IMR-90 (cell line): ENCODE measurements at regions not wholly inside any gene's neighbourhood (a gene's known extent, or its start where the extent isn't known, plus 50 kb on each side); places are given as distances from the start of the nearest gene placed in this dataset.

ENCODE experiments used
- ATAC-seq: fragments of 200-7000 bp; cut with Tn5 transposase; 2 replicates; pipeline ENCODE4 v1.9.1; 2020; ENCODE audit warnings: low read depth, mild to moderate bottlenecking, moderate library complexity
- BruUV-seq: library from RNA; stranded (reverse); fragments of 400-500 nt; replicated peaks from 2 replicates; lab custom pipeline; 2021; lab: Mats Ljungman, UMichigan
- CTCF ChIA-PET: fragments of 300-600 bp; formaldehyde crosslinking; extraction: SDS; loops from one replicate; lab custom pipeline; 2021; ENCODE audit warnings: antibody characterized with exemption; lab: Yijun Ruan, JAX
- POLR2A ChIA-PET: fragments of 300-600 bp; sonication (Branson Sonifier 250); formaldehyde crosslinking; loops from one replicate; lab custom pipeline; 2022; ENCODE audit warnings: antibody characterized with exemption; ENCODE audit not compliant: unreplicated experiment; lab: Charles Lee
- DNase-seq: peaks from one replicate; pipeline ENCODE4 v3.0.0; 2013
- H2AFZ ChIP-seq: replicated peaks from 2 replicates; pipeline ENCODE3; 2013; ENCODE audit warnings: low read length, mild to moderate bottlenecking; ENCODE audit not compliant: poor library complexity
- H2AK5ac ChIP-seq: 2 replicates; pipeline ENCODE4 v1.6.1; 2013; ENCODE audit warnings: low read depth, low read length, inconsistent platforms
- H2AK9ac ChIP-seq: replicated peaks from 2 replicates; pipeline ENCODE3; 2013; ENCODE audit warnings: mild to moderate bottlenecking, low read depth, low read length, moderate library complexity; ENCODE audit not compliant: poor library complexity
- H2BK120ac ChIP-seq: 2 replicates; pipeline ENCODE4 v1.6.1; 2013; ENCODE audit warnings: low read depth, low read length, inconsistent platforms
- H2BK15ac ChIP-seq: 3 replicates; pipeline ENCODE4 v1.6.1; 2013; ENCODE audit warnings: low read depth, low read length, inconsistent platforms
- H2BK20ac ChIP-seq: 2 replicates; pipeline ENCODE4 v1.6.1; 2013; ENCODE audit warnings: low read depth, mild to moderate bottlenecking, inconsistent platforms, low read length, moderate library complexity
- H2BK5ac ChIP-seq: 2 replicates; pipeline ENCODE4 v1.6.1; 2013; ENCODE audit warnings: mild to moderate bottlenecking, low read depth, low read length, inconsistent platforms; ENCODE audit not compliant: poor library complexity, severe bottlenecking
- H3K14ac ChIP-seq: replicated peaks from 2 replicates; pipeline ENCODE4 v1.6.1; 2013; ENCODE audit warnings: low read depth, low read length, inconsistent platforms
- H3K18ac ChIP-seq: 2 replicates; pipeline ENCODE4 v1.6.1; 2013; ENCODE audit warnings: low read depth, low read length, control low read depth
- H3K23ac ChIP-seq: 2 replicates; pipeline ENCODE4 v1.6.1; 2013; ENCODE audit warnings: low read depth, low read length, inconsistent platforms
- H3K27ac ChIP-seq: 2 replicates; pipeline ENCODE4 v1.5.1; 2013; ENCODE audit warnings: mild to moderate bottlenecking, control low read depth, low read length; ENCODE audit not compliant: insufficient read depth
- H3K27me3 ChIP-seq: 2 replicates; pipeline ENCODE4 v1.6.1; 2013; ENCODE audit warnings: low read length; ENCODE audit not compliant: control insufficient read depth, insufficient read depth
- H3K36me3 ChIP-seq: 2 replicates; pipeline ENCODE4 v1.6.1; 2013; ENCODE audit warnings: low read length, mixed read lengths; ENCODE audit not compliant: control insufficient read depth, insufficient read depth
- H3K4ac ChIP-seq: 2 replicates; pipeline ENCODE4 v1.6.1; 2013; ENCODE audit warnings: low read depth, low read length, inconsistent platforms
- H3K4me1 ChIP-seq: 2 replicates; pipeline ENCODE4 v1.6.1; 2013; ENCODE audit warnings: low read length, mixed read lengths; ENCODE audit not compliant: control insufficient read depth, insufficient read depth
- H3K4me2 ChIP-seq: 2 replicates; pipeline ENCODE4 v1.6.1; 2013; ENCODE audit warnings: low read depth, mild to moderate bottlenecking, control low read depth, low read length, moderate library complexity
- H3K4me3 ChIP-seq: 2 replicates; pipeline ENCODE4 v1.5.1; 2013; ENCODE audit warnings: low read depth, mild to moderate bottlenecking, control low read depth, low read length, moderate library complexity; ENCODE audit not compliant: insufficient read depth
- H3K56ac ChIP-seq: 2 replicates; pipeline ENCODE4 v1.6.1; 2013; ENCODE audit warnings: low read length, inconsistent platforms; ENCODE audit not compliant: insufficient read depth; ENCODE audit errors: extremely low read depth
- H3K79me1 ChIP-seq, 2 experiments: 2 replicates each; pipeline ENCODE4 v1.6.1; 2013; ENCODE audit warnings: low read length in 2 of 2, inconsistent platforms in 1 of 2, low read depth in 1 of 2
- H3K9ac ChIP-seq: 2 replicates; pipeline ENCODE4 v1.6.1; 2013; ENCODE audit warnings: low read depth, low read length, control low read depth
- H3K9me1 ChIP-seq: 2 replicates; pipeline ENCODE4 v1.6.1; 2013; ENCODE audit warnings: low read length, inconsistent platforms; ENCODE audit not compliant: insufficient read depth
- H3K9me3 ChIP-seq: 2 replicates; pipeline ENCODE4 v1.6.1; 2013; ENCODE audit warnings: low read length; ENCODE audit not compliant: control insufficient read depth, insufficient read depth
- H4K20me1 ChIP-seq: 2 replicates; pipeline ENCODE4 v1.6.1; 2013; ENCODE audit warnings: low read length, inconsistent platforms; ENCODE audit not compliant: insufficient read depth
- H4K5ac ChIP-seq: 2 replicates; pipeline ENCODE4 v1.6.1; 2013; ENCODE audit warnings: mild to moderate bottlenecking, low read depth, low read length, control low read depth
- H4K8ac ChIP-seq, 2 experiments: 2 replicates each; pipeline ENCODE4 v1.6.1; 2013; ENCODE audit warnings: low read depth in 2 of 2, low read length in 2 of 2, control low read depth in 1 of 2, inconsistent platforms in 1 of 2
- H4K91ac ChIP-seq: 2 replicates; pipeline ENCODE4 v1.6.1; 2013; ENCODE audit warnings: low read depth, low read length, inconsistent platforms; ENCODE audit not compliant: insufficient read depth
- CTCF ChIP-seq: conservative IDR thresholded peaks from 2 replicates; pipeline ENCODE4 v1.5.1; 2012; ENCODE audit warnings: mild to moderate bottlenecking, low read depth, low read length, improper control_type of control experiment
- ELK1 ChIP-seq: fragments of 150-350 bp; IDR thresholded peaks from 2 replicates; pipeline ENCODE4 v1.6.1; 2016; ENCODE audit warnings: low read depth, mild to moderate bottlenecking, low read length, moderate library complexity, borderline replicate concordance
- FOS ChIP-seq: fragments of 150-350 bp; IDR thresholded peaks from 2 replicates; pipeline ENCODE4 v1.6.1; 2016; ENCODE audit warnings: low read depth, low read length
- MAZ ChIP-seq: IDR thresholded peaks from 2 replicates; pipeline ENCODE4 v1.6.1; 2012; ENCODE audit warnings: low read depth, mild to moderate bottlenecking, low read length, improper control_type of control experiment, moderate library complexity, borderline replicate concordance
- MXI1 ChIP-seq: IDR thresholded peaks from 2 replicates; pipeline ENCODE4 v1.6.1; 2012; ENCODE audit warnings: low read depth, mild to moderate bottlenecking, low read length, moderate library complexity, borderline replicate concordance
- RFX5 ChIP-seq: IDR thresholded peaks from 2 replicates; pipeline ENCODE4 v1.8.0; 2012; ENCODE audit warnings: low read depth, mild to moderate bottlenecking, low read length, moderate library complexity
- SMC3 ChIP-seq: fragments of 150-350 bp; IDR thresholded peaks from 2 replicates; pipeline ENCODE4 v1.6.1; 2016; ENCODE audit warnings: low read depth, mild to moderate bottlenecking, antibody characterized with exemption, low read length, moderate library complexity
- USF2 ChIP-seq: fragments of 150-350 bp; IDR thresholded peaks from 2 replicates; pipeline ENCODE4 v1.6.1; 2017; ENCODE audit warnings: mild to moderate bottlenecking, antibody characterized with exemption, low read length, low read depth
- WGBS, 2 experiments: methylation state at CpG; one replicate each; pipeline versions ENCODE4 v1.1.5 to v1.1.7; 2013; ENCODE audit warnings: missing lambda C conversion rate in 2 of 2; ENCODE audit not compliant: insufficient read length in 1 of 2; ENCODE audit errors: extremely low coverage in 2 of 2; 5-methylcytosine and 5-hydroxymethylcytosine counted together
- dilution Hi-C: fragments of 300-500 bp; cut with HindIII; formaldehyde crosslinking; loops from one replicate; pipeline ENCODE4 v1.14.3; 2018; ENCODE audit warnings: low sequenced_read_pairs; ENCODE audit not compliant: unreplicated experiment
- in situ Hi-C: fragments of 300-500 bp; cut with MboI; formaldehyde crosslinking; loops from 3 replicates; pipeline ENCODE4 v1.14.3; 2019; ENCODE audit warnings: low sequenced_read_pairs, inconsistent platforms, mixed read lengths
- intact Hi-C: fragments of 100-400 bp; cut with micrococcal nuclease; formaldehyde crosslinking; loops from 2 replicates; pipeline ENCODE4 v1.10.0; 2022

GRCh38 chr6:15950962-15951569 is 177.8 kb upstream of the MYLIP start:
- ChIA-PET POLR2A (no interaction called here), CTCF (no interaction called here)
- in situ Hi-C loops: no loop called here
- Histone ChIP-seq H4K5ac (no peak overlapping the region), H3K27me3 (no peaks in the 10 kb centered on the region), H2BK5ac (no peak overlapping the region), H2BK120ac (no peak overlapping the region), H3K27ac (no peak overlapping the region), H3K14ac (no peak overlapping the region), H3K9me3 (no peaks in the 10 kb centered on the region), H3K36me3 (no peaks in the 10 kb centered on the region), H2AFZ (no peak overlapping the region), H3K4ac (no peak overlapping the region), H3K4me1 (no peaks in the 10 kb centered on the region; the same call in 1 of the 2 replicates), H3K9ac (no peak overlapping the region), H3K4me3 (no peak overlapping the region), H2BK15ac (no peak overlapping the region), H3K18ac (no peak overlapping the region), H4K91ac (no peak overlapping the region), H3K79me1 (no peaks in the 10 kb centered on the region), H4K20me1 (no peaks in the 10 kb centered on the region), H4K8ac (no peak overlapping the region), H3K4me2 (no peak overlapping the region), H2AK5ac (no peak overlapping the region), H3K9me1 (no peaks in the 10 kb centered on the region), H3K23ac (no peak overlapping the region), H2BK20ac (no peak overlapping the region), H2AK9ac (no peak overlapping the region), H3K56ac (no peak overlapping the region)
- BruUV-seq: no TSS peak
- no CpG with 5 or more reads among the region's 3 CpGs for WGBS, 2 experiments
- dilution Hi-C loops: no loop called here
- intact Hi-C loops: no loop called here
- ATAC-seq (no peak), DNase-seq (no peak)
- TF ChIP-seq ELK1 (no peak), MAZ (no peak), USF2 (no peak), MXI1 (no peak), FOS (no peak), RFX5 (no peak), CTCF (no peak), SMC3 (no peak)
